ENCODE measurements at regions not wholly inside any gene's neighbourhood (a gene's known extent, or its start where the extent isn't known, plus 50 kb on each side); places are given as distances from the start of the nearest gene placed in this dataset.

DNA sequence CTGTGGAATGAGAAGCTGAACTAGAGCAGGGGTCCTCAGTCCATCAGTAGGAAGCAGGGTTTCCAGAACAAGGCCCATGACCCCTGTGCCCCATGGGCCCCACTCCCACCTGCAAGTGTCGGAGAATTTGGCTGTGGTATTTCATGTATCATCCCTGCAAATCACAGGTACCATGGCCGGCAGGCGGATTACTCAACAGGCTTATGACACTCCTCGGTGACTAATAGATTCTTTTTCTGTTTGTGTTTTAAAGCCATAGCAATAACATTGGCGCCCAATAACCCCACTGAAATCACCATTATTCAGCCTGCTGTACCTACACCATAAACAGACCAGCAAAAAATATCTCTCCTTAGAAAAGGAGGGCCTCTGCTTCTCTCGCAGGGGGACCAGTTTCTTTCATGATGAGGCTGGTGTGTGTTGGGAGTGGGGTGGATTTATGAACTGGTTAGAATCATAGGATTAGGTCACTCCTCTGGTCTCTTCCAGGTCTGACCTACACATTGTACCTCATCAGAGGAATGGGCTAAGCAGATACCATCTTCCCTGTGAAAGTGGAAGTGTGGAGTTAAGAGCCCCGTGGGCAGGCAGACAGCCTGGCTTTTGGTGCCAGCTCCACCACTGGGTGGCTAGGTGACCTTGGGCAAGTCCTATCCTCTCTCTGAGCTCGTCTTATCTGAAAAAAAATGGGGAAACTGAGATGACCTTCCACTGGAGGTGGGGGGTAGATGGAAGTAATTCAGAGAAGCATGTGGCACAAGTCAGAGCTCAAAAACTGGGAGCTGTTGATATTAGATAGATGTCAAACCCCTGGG, 60.2 kb upstream of the WNT11 start:
- Histone ChIP-seq H3K9me3 (no peaks in the 10 kb centered on the region), H3K4me1 (peaks cover 13 to 55% (median 45%) of the 10 kb centered on the region in 4 donors), H3K4me3 (no peak overlapping the region), H3K36me3 (no peaks in the 10 kb centered on the region), H3K27ac (replicated peaks in 1 of 4) (peak overlapping the region; percentile 63 to 83 (median 80)), H3K27me3 (no peaks in the 10 kb centered on the region)
- no peak for DNase-seq (ENCODE audit: extremely low spot score)
- intact Hi-C loops (cut with DNase I) = no loop called here
- TF ChIP-seq POLR2AphosphoS5 (IDR thresholded peaks at IDR 0.05) = peak; percentile 7 to 70
- no peak for TF ChIP-seq EP300 (IDR thresholded peaks at IDR 0.05)
- 35% methylated on average over 8 of the region's 8 CpGs for WGBS

DNA sequence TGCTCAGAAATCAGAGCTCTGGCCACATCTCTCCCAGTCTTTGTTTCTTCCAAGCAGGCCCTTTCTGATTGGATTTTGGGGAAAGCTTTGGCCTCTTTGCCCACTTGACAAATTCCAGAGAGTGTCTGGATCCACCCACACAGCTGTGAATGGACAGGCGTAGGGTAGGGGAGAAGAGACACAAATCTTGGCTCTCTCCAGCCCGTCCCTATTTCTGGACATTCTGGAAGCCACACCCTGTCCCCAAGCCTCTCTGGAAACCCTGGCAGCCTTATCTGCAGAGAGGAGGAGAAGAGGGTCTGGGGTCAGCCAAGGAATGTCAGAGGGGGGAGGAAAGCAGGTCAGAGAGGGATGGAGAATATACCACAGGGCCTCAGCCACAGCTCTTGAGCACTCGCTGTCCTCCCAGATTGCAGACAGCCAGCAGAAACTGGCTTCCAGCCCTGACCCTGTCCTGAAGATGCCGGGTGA, 59.5 kb upstream of the WNT11 start:
- H3K4me3 ChIP-seq = no peak overlapping the region
- peaks cover 13 to 55% (median 45%) of the 10 kb centered on the region in 4 donors for H3K4me1 ChIP-seq
- H3K9me3 ChIP-seq = no peaks in the 10 kb centered on the region
- 22% methylated on average over 4 of the region's 4 CpGs for WGBS
- no peak for DNase-seq (ENCODE audit: extremely low spot score)
- no peaks in the 10 kb centered on the region for H3K36me3 ChIP-seq
- TF ChIP-seq POLR2AphosphoS5 (IDR thresholded peaks at IDR 0.05) (peak in 1 of 2 donors; percentile 12), EP300 (IDR thresholded peaks at IDR 0.05) (no peak)
- no peaks in the 10 kb centered on the region for H3K27me3 ChIP-seq
- peak overlapping the region; percentile 63 to 83 (median 80) for H3K27ac ChIP-seq (replicated peaks in 1 of 4)
- intact Hi-C loops (cut with DNase I) = no loop called here

DNA sequence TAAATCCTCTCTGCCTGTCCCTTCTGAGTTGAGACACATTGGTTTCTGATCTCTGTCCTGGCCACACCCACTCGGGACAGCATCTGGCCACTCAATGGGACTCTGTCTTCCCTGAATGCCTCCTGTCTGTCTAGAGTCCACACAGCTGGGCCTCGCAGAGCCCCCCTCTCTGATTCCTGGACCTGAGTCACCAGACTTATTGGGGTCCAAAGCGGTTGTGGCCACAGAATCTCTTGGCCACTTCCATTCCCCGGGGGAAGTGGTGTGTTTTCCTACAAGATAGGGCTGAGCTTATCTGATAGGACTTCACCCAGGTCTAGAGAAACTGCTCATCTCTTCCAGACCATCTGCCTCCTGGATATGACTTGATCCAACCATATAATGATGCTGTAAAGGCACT, 57.4 kb upstream of the WNT11 start:
- Histone ChIP-seq H3K27ac (replicated peaks in 1 of 4) (no peak overlapping the region), H3K9me3 (no peaks in the 10 kb centered on the region), H3K4me3 (no peak overlapping the region), H3K36me3 (no peaks in the 10 kb centered on the region), H3K27me3 (no peaks in the 10 kb centered on the region), H3K4me1 (peaks cover 7 to 40% (median 30%) of the 10 kb centered on the region in 4 donors)
- TF ChIP-seq POLR2A (IDR thresholded peaks at IDR 0.05; ENCODE audit: low read depth) = no peak
- 68% methylated on average over 4 of the region's 4 CpGs for WGBS
- intact Hi-C loops (cut with DNase I) = no loop called here
- DNase-seq (ENCODE audit: extremely low spot score) = no peak

DNA sequence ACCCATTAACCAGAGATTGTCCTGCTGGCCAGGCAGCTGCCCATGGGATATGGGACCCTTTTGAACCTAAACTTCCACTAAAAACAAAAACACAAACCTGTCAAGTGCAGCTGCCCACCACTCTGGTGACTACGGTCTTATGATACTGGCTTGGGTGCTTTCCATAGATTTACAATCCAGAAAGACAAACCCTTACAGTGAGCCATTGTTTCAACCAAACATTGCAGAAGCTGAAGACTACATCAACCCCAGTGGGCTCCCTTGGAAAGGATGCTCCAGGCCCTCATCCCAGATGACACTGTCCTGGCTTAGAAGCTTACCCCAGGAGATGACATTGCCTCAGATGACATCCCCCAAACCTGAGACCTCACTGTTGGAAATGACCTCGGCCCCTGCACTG, 56.9 kb upstream of the WNT11 start:
- Histone ChIP-seq H3K4me3 (no peak overlapping the region), H3K27ac (replicated peaks in 1 of 4) (no peak overlapping the region), H3K9me3 (no peaks in the 10 kb centered on the region), H3K36me3 (no peaks in the 10 kb centered on the region), H3K4me1 (peaks cover 7 to 40% (median 30%) of the 10 kb centered on the region in 4 donors), H3K27me3 (no peaks in the 10 kb centered on the region)
- DNase-seq (ENCODE audit: extremely low spot score) = no peak
- WGBS = 92% methylated on average over 2 of the region's 2 CpGs
- no peak for TF ChIP-seq EP300 (IDR thresholded peaks at IDR 0.05)
- no peak for TF ChIP-seq POLR2A (IDR thresholded peaks at IDR 0.05; ENCODE audit: low read depth)
- TF ChIP-seq, protein P1, sequence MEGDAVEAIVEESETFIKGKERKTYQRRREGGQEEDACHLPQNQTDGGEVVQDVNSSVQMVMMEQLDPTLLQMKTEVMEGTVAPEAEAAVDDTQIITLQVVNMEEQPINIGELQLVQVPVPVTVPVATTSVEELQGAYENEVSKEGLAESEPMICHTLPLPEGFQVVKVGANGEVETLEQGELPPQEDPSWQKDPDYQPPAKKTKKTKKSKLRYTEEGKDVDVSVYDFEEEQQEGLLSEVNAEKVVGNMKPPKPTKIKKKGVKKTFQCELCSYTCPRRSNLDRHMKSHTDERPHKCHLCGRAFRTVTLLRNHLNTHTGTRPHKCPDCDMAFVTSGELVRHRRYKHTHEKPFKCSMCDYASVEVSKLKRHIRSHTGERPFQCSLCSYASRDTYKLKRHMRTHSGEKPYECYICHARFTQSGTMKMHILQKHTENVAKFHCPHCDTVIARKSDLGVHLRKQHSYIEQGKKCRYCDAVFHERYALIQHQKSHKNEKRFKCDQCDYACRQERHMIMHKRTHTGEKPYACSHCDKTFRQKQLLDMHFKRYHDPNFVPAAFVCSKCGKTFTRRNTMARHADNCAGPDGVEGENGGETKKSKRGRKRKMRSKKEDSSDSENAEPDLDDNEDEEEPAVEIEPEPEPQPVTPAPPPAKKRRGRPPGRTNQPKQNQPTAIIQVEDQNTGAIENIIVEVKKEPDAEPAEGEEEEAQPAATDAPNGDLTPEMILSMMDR (IDR thresholded peaks at IDR 0.05) = no peak
- intact Hi-C loops (cut with DNase I) = no loop called here

DNA sequence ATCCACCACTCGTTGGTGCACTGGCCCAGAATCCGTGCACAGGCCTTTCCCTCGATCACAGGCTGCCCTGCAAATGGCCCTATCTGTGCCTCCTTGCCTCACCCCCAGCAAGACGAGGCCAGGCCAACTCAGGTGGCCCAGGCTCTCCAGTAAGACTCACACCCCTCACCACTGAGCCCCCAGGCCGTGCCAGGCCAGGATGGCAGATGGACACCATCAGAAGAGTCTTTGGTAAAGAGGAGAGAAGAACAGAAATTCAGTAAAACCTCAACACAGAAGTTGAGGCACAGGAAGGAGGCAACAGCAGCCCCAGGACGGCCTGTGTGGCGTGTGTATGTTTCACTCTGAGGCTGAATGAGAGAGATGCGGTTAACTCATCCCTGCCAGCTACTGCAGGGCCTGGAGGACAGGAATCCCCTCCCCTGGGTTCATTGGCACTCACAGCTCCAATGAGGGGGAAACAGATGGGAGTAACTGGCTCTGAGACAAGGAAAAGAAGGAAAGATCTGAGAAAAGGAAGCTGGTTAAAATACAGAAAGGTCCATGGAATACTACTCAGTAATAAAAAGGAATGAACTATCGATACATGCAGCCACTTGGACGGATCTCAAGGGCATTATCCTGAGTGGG, 54.1 kb upstream of the WNT11 start:
- intact Hi-C loops (cut with DNase I) = no loop called here
- no peaks in the 10 kb centered on the region for H3K36me3 ChIP-seq
- no peaks in the 10 kb centered on the region for H3K27me3 ChIP-seq
- peaks cover 0 to 26% (median 15%) of the 10 kb centered on the region in 4 donors for H3K4me1 ChIP-seq
- TF ChIP-seq POLR2A (IDR thresholded peaks at IDR 0.05; ENCODE audit: low read depth) (no peak), EP300 (IDR thresholded peaks at IDR 0.05) (no peak), POLR2AphosphoS5 (IDR thresholded peaks at IDR 0.05) (no peak)
- TF ChIP-seq, protein P1 (IDR thresholded peaks at IDR 0.05) = no peak
- no peak for DNase-seq (ENCODE audit: extremely low spot score)
- no peak overlapping the region for H3K4me3 ChIP-seq
- 91% methylated on average over 9 of the region's 10 CpGs for WGBS
- no peaks in the 10 kb centered on the region for H3K9me3 ChIP-seq
- no peak overlapping the region for H3K27ac ChIP-seq (replicated peaks in 1 of 4)

DNA sequence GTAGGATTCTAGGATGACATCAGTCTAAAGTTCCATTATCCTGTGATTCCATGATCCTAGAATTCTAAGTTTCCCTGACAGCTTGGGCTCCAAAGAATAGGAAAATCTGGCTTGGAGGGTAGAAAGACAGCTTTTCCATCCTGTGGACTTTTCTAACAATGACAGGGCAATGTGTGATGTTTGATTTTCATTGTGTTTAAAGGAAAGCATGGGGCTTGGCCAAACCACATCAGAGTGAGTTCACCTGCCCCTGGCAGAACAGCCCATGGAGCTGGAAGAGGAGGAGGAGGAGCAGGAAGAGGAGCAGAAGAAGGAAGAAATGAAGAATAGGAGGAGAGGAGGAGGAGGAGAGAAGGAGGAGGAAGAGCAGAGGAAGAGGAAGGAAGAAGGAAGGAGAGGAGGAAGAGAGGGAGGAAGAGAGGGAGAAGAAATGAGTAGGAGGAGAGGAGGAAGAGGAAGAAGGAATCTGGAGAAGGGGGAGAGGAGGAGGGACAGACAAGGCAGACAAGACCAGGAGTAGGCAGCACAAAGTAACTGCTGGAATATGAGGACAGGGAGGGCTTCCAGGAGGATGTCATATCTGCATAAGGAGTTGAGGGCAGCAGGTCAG, 53.1 kb upstream of the WNT11 start:
- no peak overlapping the region for H3K4me3 ChIP-seq
- no peak for DNase-seq (ENCODE audit: extremely low spot score)
- no peaks in the 10 kb centered on the region for H3K9me3 ChIP-seq

More for the DNA sequence above, 53.1 kb upstream of the WNT11 start:
- Histone ChIP-seq H3K36me3 (no peaks in the 10 kb centered on the region), H3K27me3 (no peaks in the 10 kb centered on the region), H3K27ac (replicated peaks in 1 of 4) (no peak overlapping the region), H3K4me1 (peaks cover 0 to 18% (median 8%) of the 10 kb centered on the region in 4 donors)
- TF ChIP-seq, protein P1 (IDR thresholded peaks at IDR 0.05) = no peak
- no peak for TF ChIP-seq EP300 (IDR thresholded peaks at IDR 0.05)
- no peak for TF ChIP-seq POLR2AphosphoS5 (IDR thresholded peaks at IDR 0.05)
- TF ChIP-seq POLR2A (IDR thresholded peaks at IDR 0.05; ENCODE audit: low read depth) = no peak
- intact Hi-C loops (cut with DNase I) = no loop called here
